ENCODE measurements at regions not wholly inside any gene's neighbourhood (a gene's known extent, or its start where the extent isn't known, plus 50 kb on each side); places are given as distances from the start of the nearest gene placed in this dataset.

GRCh38 chr13:73240193-73240592, 181.4 kb downstream of the KLF5 start:
- no peaks in the 10 kb centered on the region for H3K9me3 ChIP-seq (ENCODE audit: control insufficient read depth, low read length)
- H3K4me2 ChIP-seq (ENCODE audit: low read length), result no peak overlapping the region
- TF ChIP-seq, protein P1, sequence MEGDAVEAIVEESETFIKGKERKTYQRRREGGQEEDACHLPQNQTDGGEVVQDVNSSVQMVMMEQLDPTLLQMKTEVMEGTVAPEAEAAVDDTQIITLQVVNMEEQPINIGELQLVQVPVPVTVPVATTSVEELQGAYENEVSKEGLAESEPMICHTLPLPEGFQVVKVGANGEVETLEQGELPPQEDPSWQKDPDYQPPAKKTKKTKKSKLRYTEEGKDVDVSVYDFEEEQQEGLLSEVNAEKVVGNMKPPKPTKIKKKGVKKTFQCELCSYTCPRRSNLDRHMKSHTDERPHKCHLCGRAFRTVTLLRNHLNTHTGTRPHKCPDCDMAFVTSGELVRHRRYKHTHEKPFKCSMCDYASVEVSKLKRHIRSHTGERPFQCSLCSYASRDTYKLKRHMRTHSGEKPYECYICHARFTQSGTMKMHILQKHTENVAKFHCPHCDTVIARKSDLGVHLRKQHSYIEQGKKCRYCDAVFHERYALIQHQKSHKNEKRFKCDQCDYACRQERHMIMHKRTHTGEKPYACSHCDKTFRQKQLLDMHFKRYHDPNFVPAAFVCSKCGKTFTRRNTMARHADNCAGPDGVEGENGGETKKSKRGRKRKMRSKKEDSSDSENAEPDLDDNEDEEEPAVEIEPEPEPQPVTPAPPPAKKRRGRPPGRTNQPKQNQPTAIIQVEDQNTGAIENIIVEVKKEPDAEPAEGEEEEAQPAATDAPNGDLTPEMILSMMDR (IDR thresholded peaks at IDR 0.05), result no peak
- no peak overlapping the region for H2AFZ ChIP-seq
- H3K79me2 ChIP-seq, result no peaks in the 10 kb centered on the region
- no peak overlapping the region for H3K27ac ChIP-seq
- no peak overlapping the region for H3K4me3 ChIP-seq (ENCODE audit: low read depth, low read length)
- no peaks in the 10 kb centered on the region for H3K36me3 ChIP-seq (ENCODE audit: control insufficient read depth, insufficient read depth, low read length)
- H3K4me1 ChIP-seq, result no peaks in the 10 kb centered on the region
- H3K27me3 ChIP-seq (ENCODE audit: control insufficient read depth, insufficient read depth, low read length), result no peaks in the 10 kb centered on the region
- no peak overlapping the region for H3K9ac ChIP-seq

- Histone ChIP-seq H3K9ac (no peak overlapping the region), H3K4me3 (ENCODE audit: low read depth, low read length) (no peak overlapping the region), H3K27ac (no peak overlapping the region), H3K79me2 (no peaks in the 10 kb centered on the region), H3K27me3 (ENCODE audit: control insufficient read depth, insufficient read depth, low read length) (no peaks in the 10 kb centered on the region), H3K4me2 (ENCODE audit: low read length) (no peak overlapping the region), H3K36me3 (ENCODE audit: control insufficient read depth, insufficient read depth, low read length) (no peaks in the 10 kb centered on the region), H3K4me1 (no peaks in the 10 kb centered on the region), H2AFZ (no peak overlapping the region), H3K9me3 (ENCODE audit: control insufficient read depth, low read length) (no peaks in the 10 kb centered on the region)
- TF ChIP-seq, protein P1 (IDR thresholded peaks at IDR 0.05), result no peak
These were observed 176.6 kb downstream of the KLF5 start for GRCh38 chr13:73235385-73235784.

- H3K27me3 ChIP-seq (ENCODE audit: control insufficient read depth, insufficient read depth, low read length), result no peaks in the 10 kb centered on the region
- H3K4me3 ChIP-seq (ENCODE audit: low read depth, low read length), result no peak overlapping the region
- no peaks in the 10 kb centered on the region for H3K4me1 ChIP-seq
- no peaks in the 10 kb centered on the region for H3K9me3 ChIP-seq (ENCODE audit: control insufficient read depth, low read length)
- TF ChIP-seq, protein P1 (IDR thresholded peaks at IDR 0.05), result no peak
- H3K4me2 ChIP-seq (ENCODE audit: low read length), result no peak overlapping the region
- no peak overlapping the region for H3K27ac ChIP-seq
- no peaks in the 10 kb centered on the region for H3K36me3 ChIP-seq (ENCODE audit: control insufficient read depth, insufficient read depth, low read length)
- H3K79me2 ChIP-seq, result no peaks in the 10 kb centered on the region
- no peak overlapping the region for H3K9ac ChIP-seq
- H2AFZ ChIP-seq, result no peak overlapping the region
These were observed 172.7 kb downstream of the KLF5 start for GRCh38 chr13:73231471-73231870.

DNA sequence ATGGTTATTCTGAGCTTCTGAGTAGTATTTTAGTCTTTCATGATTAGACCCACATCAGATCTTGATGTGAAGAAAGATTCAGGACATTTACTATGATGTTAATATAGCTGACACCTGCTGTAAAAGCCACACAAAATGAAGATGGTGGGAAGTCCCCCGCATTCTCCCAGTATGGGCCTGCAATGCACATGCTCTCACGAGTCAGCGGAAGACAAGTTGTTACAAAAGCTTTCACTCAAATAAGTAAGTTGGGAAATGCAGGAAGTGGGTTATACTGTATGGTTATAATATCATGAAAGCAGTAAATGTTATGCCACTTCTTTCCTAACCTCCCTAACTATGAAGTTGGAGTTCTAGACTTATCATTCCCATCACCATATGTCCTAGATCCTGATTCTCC, 171.9 kb downstream of the KLF5 start:
- Histone ChIP-seq H3K79me2 (no peaks in the 10 kb centered on the region), H2AFZ (no peak overlapping the region), H3K4me2 (ENCODE audit: low read length) (no peak overlapping the region), H3K4me3 (ENCODE audit: low read depth, low read length) (no peak overlapping the region), H3K36me3 (ENCODE audit: control insufficient read depth, insufficient read depth, low read length) (no peaks in the 10 kb centered on the region), H3K27ac (no peak overlapping the region), H3K9ac (no peak overlapping the region), H3K9me3 (ENCODE audit: control insufficient read depth, low read length) (no peaks in the 10 kb centered on the region), H3K4me1 (no peaks in the 10 kb centered on the region), H3K27me3 (ENCODE audit: control insufficient read depth, insufficient read depth, low read length) (no peaks in the 10 kb centered on the region)
- TF ChIP-seq, protein P1 (IDR thresholded peaks at IDR 0.05), result no peak

- H3K27ac ChIP-seq, result no peak overlapping the region
- no peak overlapping the region for H3K9ac ChIP-seq
- H3K27me3 ChIP-seq (ENCODE audit: control insufficient read depth, insufficient read depth, low read length), result no peaks in the 10 kb centered on the region
- no peak overlapping the region for H2AFZ ChIP-seq
- no peaks in the 10 kb centered on the region for H3K79me2 ChIP-seq
- TF ChIP-seq, protein P1 (IDR thresholded peaks at IDR 0.05), result no peak
- no peaks in the 10 kb centered on the region for H3K9me3 ChIP-seq (ENCODE audit: control insufficient read depth, low read length)
- no peak overlapping the region for H3K4me3 ChIP-seq (ENCODE audit: low read depth, low read length)
- no peaks in the 10 kb centered on the region for H3K36me3 ChIP-seq (ENCODE audit: control insufficient read depth, insufficient read depth, low read length)
- no peaks in the 10 kb centered on the region for H3K4me1 ChIP-seq
- no peak overlapping the region for H3K4me2 ChIP-seq (ENCODE audit: low read length)
These were observed 169.7 kb downstream of the KLF5 start for GRCh38 chr13:73228546-73228945.
